OCI-LY7 (cell line): ENCODE measurements at regions not wholly inside any gene's neighbourhood (a gene's known extent, or its start where the extent isn't known, plus 50 kb on each side); places are given as distances from the start of the nearest gene placed in this dataset.

ENCODE experiments used
- BruUV-seq: library from RNA; stranded (reverse); fragments of 400-500 nt; replicated peaks from 2 replicates; lab custom pipeline; 2021; lab: Mats Ljungman, UMichigan
- CTCF ChIA-PET: fragments of 300-600 bp; sonication (Branson Sonifier 250); formaldehyde crosslinking; loops from one replicate; lab custom pipeline; 2022; ENCODE audit warnings: antibody characterized with exemption; ENCODE audit not compliant: unreplicated experiment; lab: Charles Lee
- POLR2A ChIA-PET: fragments of 300-600 bp; sonication (Branson Sonifier 250); formaldehyde crosslinking; loops from one replicate; lab custom pipeline; 2022; ENCODE audit warnings: antibody characterized with exemption; lab: Charles Lee
- DNase-seq: peaks from one replicate; pipeline ENCODE4 v3.0.0-alpha.2; 2015; ENCODE audit warnings: low spot score
- H2AFZ ChIP-seq: fragments of 200-600 bp; sonication (generic), shearing (Covaris generic); 2 replicates; pipeline ENCODE4 v1.6.1; 2014; ENCODE audit warnings: mild to moderate bottlenecking, antibody characterized with exemption, low read length, moderate library complexity
- H3K27ac ChIP-seq: fragments of 200-600 bp; sonication (generic); 2 replicates; pipeline ENCODE4 v1.5.1; 2014; ENCODE audit warnings: mixed run types, low read depth, mild to moderate bottlenecking, moderate library complexity, low read length, inconsistent platforms; ENCODE audit not compliant: poor library complexity, severe bottlenecking
- H3K36me3 ChIP-seq: fragments of 200-600 bp; sonication (generic); 2 replicates; pipeline ENCODE4 v1.6.1; 2014; ENCODE audit warnings: mild to moderate bottlenecking, antibody characterized with exemption, low read length, moderate library complexity, mixed read lengths; ENCODE audit not compliant: insufficient read depth
- H3K4me1 ChIP-seq: fragments of 200-600 bp; sonication (generic); 2 replicates; pipeline ENCODE4 v1.5.1; 2014; ENCODE audit warnings: mild to moderate bottlenecking, low read length; ENCODE audit not compliant: insufficient read depth, poor library complexity, severe bottlenecking
- H3K4me2 ChIP-seq: fragments of 200-600 bp; sonication (generic); 2 replicates; pipeline ENCODE4 v1.6.1; 2014; ENCODE audit warnings: mild to moderate bottlenecking, low read length
- H3K4me3 ChIP-seq: fragments of 200-600 bp; sonication (generic); 2 replicates; pipeline ENCODE4 v1.5.1; 2014; ENCODE audit warnings: mild to moderate bottlenecking, low read depth, low read length; ENCODE audit not compliant: poor library complexity, severe bottlenecking
- H3K79me2 ChIP-seq: fragments of 200-600 bp; sonication (generic); 2 replicates; pipeline ENCODE4 v1.6.1; 2016; ENCODE audit warnings: low read depth, mild to moderate bottlenecking, low read length, moderate library complexity, mixed read lengths; ENCODE audit not compliant: insufficient read depth
- H3K9me2 ChIP-seq: fragments of 200-600 bp; sonication (generic); 2 replicates; pipeline ENCODE4 v1.6.1; 2016; ENCODE audit warnings: mild to moderate bottlenecking, low read length, mixed read lengths; ENCODE audit not compliant: insufficient read depth
- H3K9me3 ChIP-seq: fragments of 200-600 bp; sonication (generic); 2 replicates; pipeline ENCODE4 v1.6.1; 2014; ENCODE audit warnings: mild to moderate bottlenecking, mixed run types, low read length, mixed read lengths
- H4K20me1 ChIP-seq: fragments of 200-600 bp; sonication (generic); 2 replicates; pipeline ENCODE4 v1.6.1; 2014; ENCODE audit warnings: mild to moderate bottlenecking, antibody characterized with exemption, low read length, moderate library complexity, mixed read lengths; ENCODE audit not compliant: insufficient read depth
- EZH2phosphoT487 ChIP-seq: fragments of 200-600 bp; sonication (generic); IDR thresholded peaks from 2 replicates; pipeline ENCODE4 v1.6.1; 2018; ENCODE audit warnings: low read depth, borderline replicate concordance, mild to moderate bottlenecking, mixed run types, antibody characterized with exemption, low read length, moderate library complexity, mixed read lengths
- intact Hi-C: fragments of 100-400 bp; cut with micrococcal nuclease; formaldehyde crosslinking; loops from one replicate; pipeline ENCODE4 v1.10.0; 2022; ENCODE audit not compliant: unreplicated experiment
- TF ChIP-seq, protein P1 (sequence below): fragments of 200-600 bp; sonication (generic); conservative IDR thresholded peaks from 2 replicates; pipeline ENCODE4 v1.5.1; 2014; ENCODE audit warnings: mild to moderate bottlenecking, antibody characterized with exemption, low read length, moderate library complexity, mixed read lengths

DNA sequence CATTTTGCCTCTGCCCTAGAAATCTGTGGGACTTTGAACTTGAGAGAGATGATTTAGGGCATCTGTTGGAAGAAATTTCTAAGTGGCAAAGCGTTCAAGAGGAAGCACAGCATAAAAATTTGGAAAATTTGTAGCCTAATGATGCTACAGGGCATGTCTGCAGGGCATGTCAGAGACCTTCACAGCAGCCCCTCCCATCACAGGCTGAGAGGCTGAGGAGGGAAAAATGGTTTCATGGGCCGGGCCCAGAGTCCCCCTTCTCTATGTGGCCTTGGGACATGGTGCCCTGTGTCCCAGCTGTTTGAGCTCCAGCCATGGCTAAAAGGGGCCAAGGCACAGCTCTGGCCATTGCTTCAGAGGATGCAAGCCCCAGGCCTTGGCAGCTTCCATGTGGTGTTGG, 203.0 kb downstream of the STK31 start:
- H3K4me3 ChIP-seq, result no peak overlapping the region
- no peak for TF ChIP-seq EZH2phosphoT487
- TF ChIP-seq, protein P1, sequence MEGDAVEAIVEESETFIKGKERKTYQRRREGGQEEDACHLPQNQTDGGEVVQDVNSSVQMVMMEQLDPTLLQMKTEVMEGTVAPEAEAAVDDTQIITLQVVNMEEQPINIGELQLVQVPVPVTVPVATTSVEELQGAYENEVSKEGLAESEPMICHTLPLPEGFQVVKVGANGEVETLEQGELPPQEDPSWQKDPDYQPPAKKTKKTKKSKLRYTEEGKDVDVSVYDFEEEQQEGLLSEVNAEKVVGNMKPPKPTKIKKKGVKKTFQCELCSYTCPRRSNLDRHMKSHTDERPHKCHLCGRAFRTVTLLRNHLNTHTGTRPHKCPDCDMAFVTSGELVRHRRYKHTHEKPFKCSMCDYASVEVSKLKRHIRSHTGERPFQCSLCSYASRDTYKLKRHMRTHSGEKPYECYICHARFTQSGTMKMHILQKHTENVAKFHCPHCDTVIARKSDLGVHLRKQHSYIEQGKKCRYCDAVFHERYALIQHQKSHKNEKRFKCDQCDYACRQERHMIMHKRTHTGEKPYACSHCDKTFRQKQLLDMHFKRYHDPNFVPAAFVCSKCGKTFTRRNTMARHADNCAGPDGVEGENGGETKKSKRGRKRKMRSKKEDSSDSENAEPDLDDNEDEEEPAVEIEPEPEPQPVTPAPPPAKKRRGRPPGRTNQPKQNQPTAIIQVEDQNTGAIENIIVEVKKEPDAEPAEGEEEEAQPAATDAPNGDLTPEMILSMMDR, result no peak

DNA sequence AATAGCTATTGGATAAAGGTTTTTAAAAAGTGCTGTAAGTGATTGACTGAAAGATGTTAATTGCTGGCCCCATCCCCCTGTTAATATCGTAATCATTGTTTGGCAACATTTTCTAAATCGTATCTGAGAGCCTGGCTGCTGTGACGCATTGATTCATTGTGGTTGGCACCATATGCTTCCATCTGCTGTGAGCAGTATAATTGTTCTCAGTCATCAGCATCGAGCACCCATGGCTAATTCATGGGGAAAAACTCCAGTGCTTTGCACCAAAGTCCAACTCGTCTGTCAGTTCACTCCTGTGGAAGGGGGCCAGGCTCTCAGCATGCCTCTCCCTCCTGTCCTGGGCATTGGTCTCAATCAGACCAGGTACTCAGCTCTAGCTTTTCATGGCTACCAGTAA, 205.2 kb downstream of the STK31 start:
- Histone ChIP-seq H3K27ac (no peak overlapping the region), H3K4me1 (no peaks in the 10 kb centered on the region), H3K9me3 (no peaks in the 10 kb centered on the region), H3K4me2 (no peak overlapping the region), H3K79me2 (no peaks in the 10 kb centered on the region), H4K20me1 (no peaks in the 10 kb centered on the region), H2AFZ (no peak overlapping the region), H3K4me3 (no peak overlapping the region), H3K36me3 (no peaks in the 10 kb centered on the region), H3K9me2 (no peaks in the 10 kb centered on the region)
- intact Hi-C loops, result no loop called here
- POLR2A ChIA-PET, result no interaction called here
- TF ChIP-seq, protein P1, result no peak
- no peak for TF ChIP-seq EZH2phosphoT487
- no TSS peak for BruUV-seq
- CTCF ChIA-PET, result no interaction called here
- no peak for DNase-seq

More for the DNA sequence above, 203.0 kb downstream of the STK31 start:
- intact Hi-C loops, result loop anchor here (5.0 kb wide), 1 partner anchor 49 kb away; no protein-coding TSS in a partner anchor
- POLR2A ChIA-PET, result no interaction called here
- no peak for DNase-seq
- BruUV-seq, result no TSS peak
- H4K20me1 ChIP-seq, result no peaks in the 10 kb centered on the region
- H3K9me3 ChIP-seq, result no peaks in the 10 kb centered on the region
- H2AFZ ChIP-seq, result no peak overlapping the region
- H3K36me3 ChIP-seq, result no peaks in the 10 kb centered on the region
- H3K79me2 ChIP-seq, result no peaks in the 10 kb centered on the region
- H3K4me2 ChIP-seq, result no peak overlapping the region
- no peaks in the 10 kb centered on the region for H3K4me1 ChIP-seq
- no peak overlapping the region for H3K27ac ChIP-seq
- CTCF ChIA-PET, result no interaction called here
- H3K9me2 ChIP-seq, result no peaks in the 10 kb centered on the region

DNA sequence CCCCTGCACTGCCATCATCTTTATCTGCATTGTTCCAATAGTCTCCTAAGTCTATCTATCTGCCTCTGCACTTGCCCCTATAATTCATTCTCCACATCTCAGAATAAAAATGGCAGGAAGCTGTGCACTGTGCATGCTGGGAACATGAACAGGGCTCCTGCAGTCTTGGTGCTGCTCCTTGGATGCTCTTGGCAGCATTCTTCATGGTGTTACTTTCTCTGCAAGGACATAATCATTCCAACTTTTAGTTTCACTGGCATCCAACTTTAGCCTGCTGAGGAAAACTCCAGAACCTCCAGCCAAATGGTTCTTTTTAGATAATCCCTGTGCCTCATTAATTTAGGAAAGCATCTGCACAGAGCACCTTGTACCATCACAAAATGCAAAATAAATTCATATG, 208.3 kb downstream of the STK31 start:
- POLR2A ChIA-PET, result interaction anchor here (0.7 kb wide), 1 partner anchor 411 kb away, joined by 3 read pairs; no protein-coding TSS in a partner anchor
- intact Hi-C loops, result no loop called here
- no peak overlapping the region for H3K27ac ChIP-seq
- TF ChIP-seq, protein P1, result no peak
- no peak for TF ChIP-seq EZH2phosphoT487
- H3K4me1 ChIP-seq, result no peaks in the 10 kb centered on the region
- DNase-seq, result no peak
- no peak overlapping the region for H3K4me3 ChIP-seq
- H3K4me2 ChIP-seq, result no peak overlapping the region
- no peaks in the 10 kb centered on the region for H3K79me2 ChIP-seq
- no peaks in the 10 kb centered on the region for H3K36me3 ChIP-seq
- no peak overlapping the region for H2AFZ ChIP-seq
- H4K20me1 ChIP-seq, result no peaks in the 10 kb centered on the region
- H3K9me2 ChIP-seq, result no peaks in the 10 kb centered on the region
- H3K9me3 ChIP-seq, result no peaks in the 10 kb centered on the region
- CTCF ChIA-PET, result no interaction called here
- BruUV-seq, result no TSS peak
